A549 (cell line): ENCODE measurements at regions not wholly inside any gene's neighbourhood (a gene's known extent, or its start where the extent isn't known, plus 50 kb on each side); places are given as distances from the start of the nearest gene placed in this dataset.

Experiments
- ATAC-seq, 2 experiments: fragments of 200-7000 bp in 1 of 2; fragments of >200 bp in 1 of 2; cut with Nextera tagmentation in 1 of 2; cut with Tn5 transposase in 1 of 2; 3 replicates each; pipeline versions ENCODE4 v1.8.0 to v1.9.1; 2018 to 2020; ENCODE audit warnings: mild to moderate bottlenecking in 1 of 2, moderate library complexity in 1 of 2
- CTCF ChIA-PET: fragments of 300-600 bp; sonication (Branson Sonifier 250); formaldehyde crosslinking; extraction: SDS; loops from one replicate; lab custom pipeline; 2021; ENCODE audit warnings: antibody characterized with exemption, inconsistent platforms; lab: Yijun Ruan, JAX
- POLR2A ChIA-PET: fragments of 350-600 bp; formaldehyde crosslinking; extraction: SDS; loops from one replicate; lab custom pipeline; 2021; ENCODE audit warnings: antibody characterized with exemption, inconsistent platforms; lab: Yijun Ruan, JAX
- DNase-seq, 2 experiments: peaks; one replicate each; pipeline versions ENCODE4 v3.0.0 to v3.0.0-alpha.2; 2011 to 2016; ENCODE audit warnings: low read depth in 1 of 2, low spot score in 1 of 2
- FAIRE-seq: peaks from 2 replicates; lab custom pipeline; 2011; peaks lifted over from hg19 to GRCh38; lab: Jason Lieb, UNC
- H3K27ac ChIP-seq, 2 experiments: fragments of >200 bp; sonication (Bioruptor Twin); formaldehyde crosslinking; 3 replicates each; pipeline ENCODE4 v1.5.1; 2016 to 2017
- H3K4me1 ChIP-seq: fragments of >200 bp; sonication (Bioruptor Twin); formaldehyde crosslinking; 3 replicates; pipeline ENCODE4 v1.6.1; 2016
- H3K4me2 ChIP-seq: fragments of >200 bp; sonication (Bioruptor Twin); formaldehyde crosslinking; 3 replicates; pipeline ENCODE4 v1.6.1; 2016
- H3K4me3 ChIP-seq: fragments of >200 bp; sonication (Bioruptor Twin); formaldehyde crosslinking; 3 replicates; pipeline ENCODE4 v1.5.1; 2016
- H3K9me3 ChIP-seq: fragments of >200 bp; sonication (Bioruptor Twin); formaldehyde crosslinking; 3 replicates; pipeline ENCODE4 v1.6.1; 2016
- BHLHE40 ChIP-seq: IDR thresholded peaks from 2 replicates; pipeline ENCODE4 v1.6.1; 2012; ENCODE audit warnings: low read depth, low read length, inconsistent platforms
- CBX8 ChIP-seq: fragments of 200-600 bp; sonication (generic); IDR thresholded peaks from 2 replicates; pipeline ENCODE4 v1.6.1; 2016
- CEBPB ChIP-seq, 2 experiments: fragments of >200 bp in 1 of 2; sonication (Bioruptor Twin) in 1 of 2; formaldehyde crosslinking in 1 of 2; IDR thresholded peaks; 2 replicates each; pipeline ENCODE4 v1.6.1; 2012 to 2016
- EHF ChIP-seq: fragments of 250-450 bp; sonication (Bioruptor Pico); IDR thresholded peaks from 2 replicates; pipeline ENCODE4 v1.5.0; 2020; ENCODE audit warnings: mild to moderate bottlenecking
- FOSB ChIP-seq: fragments of 250-450 bp; sonication (Bioruptor Pico); IDR thresholded peaks from 2 replicates; pipeline ENCODE4 v1.5.0; 2020; ENCODE audit warnings: mild to moderate bottlenecking, moderate library complexity
- FOSL2 ChIP-seq, 2 experiments: fragments of 450-650 bp in 1 of 2; fragments of >200 bp in 1 of 2; sonication (Bioruptor Twin) in 1 of 2; formaldehyde crosslinking; IDR thresholded peaks; 2 replicates each; pipeline versions ENCODE4 v1.5.0 to v1.6.1; 2016 to 2020; ENCODE audit warnings: mild to moderate bottlenecking in 1 of 2, moderate library complexity in 1 of 2
- HEYL ChIP-seq: fragments of 250-450 bp; sonication (Bioruptor Pico); IDR thresholded peaks from 2 replicates; pipeline ENCODE4 v1.8.0; 2021; ENCODE audit warnings: mild to moderate bottlenecking, moderate library complexity
- HOXB13 ChIP-seq: fragments of 250-450 bp; sonication (Bioruptor Pico); IDR thresholded peaks from 2 replicates; pipeline ENCODE4 v1.5.0; 2020; ENCODE audit warnings: low read depth, mild to moderate bottlenecking, moderate library complexity
- JUNB ChIP-seq: fragments of >200 bp; sonication (Bioruptor Twin); formaldehyde crosslinking; IDR thresholded peaks from 2 replicates; pipeline ENCODE4 v1.6.1; 2016
- MAZ ChIP-seq: fragments of 150-350 bp; IDR thresholded peaks from 2 replicates; pipeline ENCODE4 v1.6.1; 2014; ENCODE audit warnings: antibody characterized with exemption, low read depth, low read length, borderline replicate concordance
- PBX3 ChIP-seq: IDR thresholded peaks from 2 replicates; pipeline ENCODE4 v1.6.1; 2012
- POLR2A ChIP-seq: IDR thresholded peaks from 2 replicates; pipeline ENCODE4 v1.6.1; 2012; ENCODE audit warnings: mild to moderate bottlenecking, low read length
- POLR2AphosphoS2 ChIP-seq: conservative IDR thresholded peaks from 2 replicates; pipeline ENCODE4 v1.6.1; 2012; ENCODE audit warnings: low read length, improper control_type of control experiment, inconsistent platforms
- RAD21 ChIP-seq, 2 experiments: fragments of >200 bp in 1 of 2; sonication (Bioruptor Twin) in 1 of 2; formaldehyde crosslinking in 1 of 2; IDR thresholded peaks in 1 of 2; conservative IDR thresholded peaks in 1 of 2; 2 replicates in 1 of 2; 3 replicates in 1 of 2; pipeline ENCODE4 v1.6.1; 2012 to 2018; ENCODE audit warnings: inconsistent platforms in 1 of 2
- RCOR1 ChIP-seq: fragments of 150-350 bp; IDR thresholded peaks from 2 replicates; pipeline ENCODE4 v1.6.1; 2014; ENCODE audit warnings: antibody characterized with exemption, low read length, low read depth
- SREBF2 ChIP-seq: fragments of 450-650 bp; IDR thresholded peaks from 2 replicates; pipeline ENCODE4 v1.6.1; 2014; ENCODE audit warnings: mild to moderate bottlenecking, moderate library complexity
- TFCP2L1 ChIP-seq: fragments of 250-450 bp; sonication (Bioruptor Pico); IDR thresholded peaks from 2 replicates; pipeline ENCODE4 v1.5.0; 2021; ENCODE audit warnings: mild to moderate bottlenecking
- USF2 ChIP-seq: fragments of 450-650 bp; IDR thresholded peaks from 2 replicates; pipeline ENCODE4 v1.6.1; 2014; ENCODE audit warnings: antibody characterized with exemption
- ZSCAN20 ChIP-seq: fragments of 250-450 bp; sonication (Bioruptor Pico); IDR thresholded peaks from 2 replicates; pipeline ENCODE4 v1.8.0; 2022; ENCODE audit warnings: mild to moderate bottlenecking, moderate library complexity
- WGBS: methylation state at CpG from one replicate; pipeline ENCODE4 v1.1.6; 2017; ENCODE audit errors: missing lambda C conversion rate; 5-methylcytosine and 5-hydroxymethylcytosine counted together
- TF ChIP-seq, protein P1 (sequence below): fragments of >200 bp; sonication (Bioruptor Twin); formaldehyde crosslinking; IDR thresholded peaks from 2 replicates; pipeline ENCODE4 v1.6.1; 2016
- TF ChIP-seq, protein P2 (sequence below): IDR thresholded peaks from 2 replicates; pipeline ENCODE4 v1.6.1; 2012
- TF ChIP-seq, protein P3 (sequence below): fragments of 200-600 bp; sonication (generic); IDR thresholded peaks from 2 replicates; pipeline ENCODE4 v1.6.1; 2016; ENCODE audit warnings: antibody characterized with exemption, mild to moderate bottlenecking, moderate library complexity

GRCh38 chr2:57884281-57884680 is 162.3 kb upstream of the VRK2 start:
- H3K4me2 ChIP-seq = no peak overlapping the region; the same call in 2 of the 3 replicates
- CTCF ChIA-PET = interaction anchor here (1.0 to 2.5 kb wide), 3 partner anchors 12 to 124 kb away, joined by 3 to 10 read pairs (median 7); no protein-coding TSS in a partner anchor
- no peak for TF ChIP-seq HOXB13
- TF ChIP-seq RCOR1 = no peak
- TF ChIP-seq, protein P1, sequence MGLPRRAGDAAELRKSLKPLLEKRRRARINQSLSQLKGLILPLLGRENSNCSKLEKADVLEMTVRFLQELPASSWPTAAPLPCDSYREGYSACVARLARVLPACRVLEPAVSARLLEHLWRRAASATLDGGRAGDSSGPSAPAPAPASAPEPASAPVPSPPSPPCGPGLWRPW = no peak
- TF ChIP-seq POLR2A = no peak
- no peak for TF ChIP-seq JUNB
- H3K27ac ChIP-seq = peak overlapping the region; percentile 57 to 93; a peak in 5 of 6 replicates
- WGBS = 93% methylated on average over 1 of the region's 1 CpG
- no peaks in the 10 kb centered on the region for H3K9me3 ChIP-seq
- FAIRE-seq = peak; percentile 36
- no peak for ATAC-seq
- peaks cover 58% of the 10 kb centered on the region for H3K4me1 ChIP-seq
- POLR2A ChIA-PET = no interaction called here
- H3K4me3 ChIP-seq = no peak overlapping the region
- DNase-seq = no peak

- DNase-seq = no peak
- H3K4me3 ChIP-seq = no peak overlapping the region
- ChIA-PET CTCF (interaction anchor here (0.8 to 2.0 kb wide), 3 partner anchors 27 to 126 kb away, joined by 3 to 5 read pairs (median 3); no protein-coding TSS in a partner anchor), POLR2A (interaction anchor here (1.5 kb wide), 1 partner anchor 161 kb away, joined by 4 read pairs; the partner anchor contains the start of gene VRK2)
- peak overlapping the region in 1 of 2 experiments; percentile 61; a peak in 3 of 6 replicates for H3K27ac ChIP-seq
- TF ChIP-seq HEYL (CRISPR knock-in tag) (no peak), TFCP2L1 (CRISPR knock-in tag) (no peak), SREBF2 (no peak), BHLHE40 (no peak), USF2 (no peak), CBX8 (no peak), MAZ (no peak), HOXB13 (no peak)
- TF ChIP-seq, protein P1 = no peak
- no peaks in the 10 kb centered on the region for H3K9me3 ChIP-seq
- ATAC-seq = no peak
- peaks cover 52% of the 10 kb centered on the region for H3K4me1 ChIP-seq
- H3K4me2 ChIP-seq = no peak overlapping the region
- peak; percentile 59 for FAIRE-seq
Measured at GRCh38 chr2:57885742-57886141, 160.9 kb upstream of the VRK2 start.

DNA sequence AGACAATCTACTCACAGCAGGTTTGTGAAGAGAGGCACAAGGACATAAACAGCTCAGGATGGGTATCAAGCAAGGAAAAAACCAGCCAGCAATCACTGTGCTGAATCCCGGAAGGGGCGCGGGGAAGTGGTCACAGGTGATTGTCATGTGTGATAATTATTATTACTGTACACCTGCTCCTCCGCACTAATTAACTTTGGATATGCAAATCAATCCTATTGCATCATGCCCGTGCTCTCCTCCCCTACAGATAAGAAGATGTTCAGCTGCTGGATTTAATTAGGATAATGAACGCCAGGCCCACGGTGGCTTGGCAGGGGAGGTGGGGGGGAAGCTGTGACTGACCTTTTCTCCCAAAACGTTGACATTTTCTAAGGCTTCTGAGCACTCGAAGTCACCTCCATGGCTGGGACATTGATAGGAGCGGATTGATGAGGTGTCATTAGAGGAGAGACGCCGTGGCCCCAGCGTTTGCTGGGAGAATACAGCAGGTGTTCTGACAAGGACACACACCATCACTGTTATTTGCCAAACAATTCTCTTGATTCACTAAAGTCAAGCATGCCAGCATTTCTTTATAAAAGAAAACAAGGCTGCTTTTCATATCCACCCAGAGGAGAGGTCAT is 160.3 kb upstream of the VRK2 start:
- Histone ChIP-seq H3K27ac (peak overlapping the region in 1 of 2 experiments; percentile 61; a peak in 3 of 6 replicates), H3K4me2 (no peak overlapping the region), H3K4me1 (peaks cover 50% of the 10 kb centered on the region), H3K9me3 (no peaks in the 10 kb centered on the region), H3K4me3 (no peak overlapping the region)
- ChIA-PET CTCF (interaction anchor here (0.8 to 2.0 kb wide), 3 partner anchors 26 to 127 kb away, joined by 3 to 5 read pairs (median 3); no protein-coding TSS in a partner anchor), POLR2A (interaction anchor here (1.5 kb wide), 1 partner anchor 160 kb away, joined by 4 read pairs; the partner anchor contains the start of gene VRK2)
- no peak for FAIRE-seq
- ATAC-seq = no peak
- no peak for DNase-seq
- 91% methylated on average over 13 of the region's 13 CpGs for WGBS
- TF ChIP-seq CEBPB (IDR thresholded peaks at IDR 0.05) (0 out of 4 replicates have a peak, but pooled peaks of 1 of the 2 experiments have one; percentile 4), PBX3 (no peak)
- TF ChIP-seq, protein P2, sequence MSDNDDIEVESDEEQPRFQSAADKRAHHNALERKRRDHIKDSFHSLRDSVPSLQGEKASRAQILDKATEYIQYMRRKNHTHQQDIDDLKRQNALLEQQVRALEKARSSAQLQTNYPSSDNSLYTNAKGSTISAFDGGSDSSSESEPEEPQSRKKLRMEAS = no peak

DNA sequence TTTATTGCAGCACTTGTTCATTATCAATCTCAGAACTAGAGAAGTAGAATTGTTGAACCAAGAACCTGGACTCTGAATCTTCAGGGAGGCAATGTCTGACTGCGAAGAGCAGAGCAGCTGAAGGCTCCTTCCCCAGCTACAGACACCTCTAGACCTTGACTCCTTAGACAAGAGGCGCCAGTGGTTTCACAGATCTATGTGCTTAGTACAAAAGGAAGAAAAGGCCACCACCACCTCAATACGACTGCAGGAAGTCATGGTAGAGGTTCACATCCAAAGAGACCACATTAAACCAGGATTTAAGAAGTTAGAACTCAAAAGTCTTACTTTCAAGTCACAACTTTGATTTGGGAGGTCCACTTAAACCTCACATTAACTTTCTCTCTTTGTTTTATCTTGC is 158.1 kb upstream of the VRK2 start:
- no peak overlapping the region for H3K4me2 ChIP-seq
- DNase-seq (no peak), FAIRE-seq (no peak), ATAC-seq (no peak)
- H3K27ac ChIP-seq = peak overlapping the region in 1 of 2 experiments; percentile 38; a peak in 3 of 6 replicates
- ChIA-PET CTCF (interaction anchor here (1.0 kb wide), 2 partner anchors 19 to 129 kb away, joined by 3 read pairs; no protein-coding TSS in a partner anchor), POLR2A (interaction anchor here (0.6 kb wide), 1 partner anchor 231 kb away, joined by 4 read pairs; no protein-coding TSS in a partner anchor)
- WGBS = 96% methylated on average over 3 of the region's 3 CpGs
- no peaks in the 10 kb centered on the region for H3K9me3 ChIP-seq
- H3K4me1 ChIP-seq = peaks cover 49% of the 10 kb centered on the region
- H3K4me3 ChIP-seq = no peak overlapping the region
- TF ChIP-seq FOSB (CRISPR knock-in tag) = no peak
- TF ChIP-seq FOSL2 (IDR thresholded peaks at IDR 0.05) = no peak
- TF ChIP-seq FOSL2 (CRISPR knock-in tag; IDR thresholded peaks at IDR 0.05) = no peak
- no peak for TF ChIP-seq USF2
- no peak for TF ChIP-seq TFCP2L1 (CRISPR knock-in tag)
- TF ChIP-seq RAD21 (conservative IDR thresholded peaks at IDR 0.05 in 1 of 2, IDR thresholded peaks at IDR 0.05 in 1 of 2) = no peak
- no peak for TF ChIP-seq ZSCAN20
- TF ChIP-seq, protein P3, sequence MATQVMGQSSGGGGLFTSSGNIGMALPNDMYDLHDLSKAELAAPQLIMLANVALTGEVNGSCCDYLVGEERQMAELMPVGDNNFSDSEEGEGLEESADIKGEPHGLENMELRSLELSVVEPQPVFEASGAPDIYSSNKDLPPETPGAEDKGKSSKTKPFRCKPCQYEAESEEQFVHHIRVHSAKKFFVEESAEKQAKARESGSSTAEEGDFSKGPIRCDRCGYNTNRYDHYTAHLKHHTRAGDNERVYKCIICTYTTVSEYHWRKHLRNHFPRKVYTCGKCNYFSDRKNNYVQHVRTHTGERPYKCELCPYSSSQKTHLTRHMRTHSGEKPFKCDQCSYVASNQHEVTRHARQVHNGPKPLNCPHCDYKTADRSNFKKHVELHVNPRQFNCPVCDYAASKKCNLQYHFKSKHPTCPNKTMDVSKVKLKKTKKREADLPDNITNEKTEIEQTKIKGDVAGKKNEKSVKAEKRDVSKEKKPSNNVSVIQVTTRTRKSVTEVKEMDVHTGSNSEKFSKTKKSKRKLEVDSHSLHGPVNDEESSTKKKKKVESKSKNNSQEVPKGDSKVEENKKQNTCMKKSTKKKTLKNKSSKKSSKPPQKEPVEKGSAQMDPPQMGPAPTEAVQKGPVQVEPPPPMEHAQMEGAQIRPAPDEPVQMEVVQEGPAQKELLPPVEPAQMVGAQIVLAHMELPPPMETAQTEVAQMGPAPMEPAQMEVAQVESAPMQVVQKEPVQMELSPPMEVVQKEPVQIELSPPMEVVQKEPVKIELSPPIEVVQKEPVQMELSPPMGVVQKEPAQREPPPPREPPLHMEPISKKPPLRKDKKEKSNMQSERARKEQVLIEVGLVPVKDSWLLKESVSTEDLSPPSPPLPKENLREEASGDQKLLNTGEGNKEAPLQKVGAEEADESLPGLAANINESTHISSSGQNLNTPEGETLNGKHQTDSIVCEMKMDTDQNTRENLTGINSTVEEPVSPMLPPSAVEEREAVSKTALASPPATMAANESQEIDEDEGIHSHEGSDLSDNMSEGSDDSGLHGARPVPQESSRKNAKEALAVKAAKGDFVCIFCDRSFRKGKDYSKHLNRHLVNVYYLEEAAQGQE = no peak
- TF ChIP-seq EHF (CRISPR knock-in tag) = no peak
- no peak for TF ChIP-seq POLR2AphosphoS2
- TF ChIP-seq RCOR1 = no peak
